ENCODE measurements at regions not wholly inside any gene's neighbourhood (a gene's known extent, or its start where the extent isn't known, plus 50 kb on each side); places are given as distances from the start of the nearest gene placed in this dataset.

GRCh38 chr5:58143181-58143580 is 316.7 kb downstream of the PLK2 start:
- H3K4me3 Mint-ChIP-seq (ENCODE audit: unreplicated experiment) = no peak overlapping the region
- no peaks in the 10 kb centered on the region for H3K4me1 ChIP-seq
- no peaks in the 10 kb centered on the region for H3K27me3 Mint-ChIP-seq (ENCODE audit: insufficient read depth, unreplicated experiment)
- no peaks in the 10 kb centered on the region for H3K9me3 ChIP-seq
- no peaks in the 10 kb centered on the region for H3K4me1 Mint-ChIP-seq (ENCODE audit: low read depth, unreplicated experiment)
- TF ChIP-seq CTCF (IDR thresholded peaks at IDR 0.05; ENCODE audit: insufficient read depth in 1 of 2, low read depth in 1 of 2, low read length in 1 of 2, severe bottlenecking in 1 of 2, unreplicated experiment in 1 of 2) = no peak
- no peak overlapping the region for H3K4me3 ChIP-seq (ENCODE audit: low read depth, low read length)
- H3K27ac Mint-ChIP-seq (ENCODE audit: unreplicated experiment) = no peak overlapping the region
- no peaks in the 10 kb centered on the region for H3K27me3 ChIP-seq (replicated peaks; ENCODE audit: control insufficient read depth, insufficient read depth, low read length)
- H3K9me3 Mint-ChIP-seq (ENCODE audit: unreplicated experiment) = no peaks in the 10 kb centered on the region
- no peaks in the 10 kb centered on the region for H3K36me3 Mint-ChIP-seq (ENCODE audit: insufficient read depth, unreplicated experiment)
- POLR2A ChIA-PET = no interaction called here
- no peak for DNase-seq
- CTCF ChIA-PET = no interaction called here
- intact Hi-C loops (cut with micrococcal nuclease; ENCODE audit: unreplicated experiment) = no loop called here
- BruUV-seq (replicated peaks) = no TSS peak
- no peaks in the 10 kb centered on the region for H3K36me3 ChIP-seq (ENCODE audit: control insufficient read depth, insufficient read depth, low read length)

GRCh38 chr5:58138791-58139190 is 321.1 kb downstream of the PLK2 start:
- Histone ChIP-seq H3K4me3 (ENCODE audit: low read depth, low read length) (no peak overlapping the region), H3K9me3 (no peaks in the 10 kb centered on the region), H3K4me1 (no peaks in the 10 kb centered on the region), H3K27me3 (replicated peaks; ENCODE audit: control insufficient read depth, insufficient read depth, low read length) (no peaks in the 10 kb centered on the region), H3K36me3 (ENCODE audit: control insufficient read depth, insufficient read depth, low read length) (no peaks in the 10 kb centered on the region)
- Mint-ChIP-seq H3K4me3 (ENCODE audit: unreplicated experiment) (no peak overlapping the region), H3K36me3 (ENCODE audit: insufficient read depth, unreplicated experiment) (no peaks in the 10 kb centered on the region), H3K27me3 (ENCODE audit: insufficient read depth, unreplicated experiment) (no peaks in the 10 kb centered on the region), H3K9me3 (ENCODE audit: unreplicated experiment) (no peaks in the 10 kb centered on the region), H3K4me1 (ENCODE audit: low read depth, unreplicated experiment) (no peaks in the 10 kb centered on the region), H3K27ac (ENCODE audit: unreplicated experiment) (no peak overlapping the region)
- BruUV-seq (replicated peaks) = no TSS peak
- no peak for TF ChIP-seq CTCF (IDR thresholded peaks at IDR 0.05; ENCODE audit: insufficient read depth in 1 of 2, low read depth in 1 of 2, low read length in 1 of 2, severe bottlenecking in 1 of 2, unreplicated experiment in 1 of 2)
- intact Hi-C loops (cut with micrococcal nuclease; ENCODE audit: unreplicated experiment) = no loop called here
- DNase-seq = no peak
- POLR2A ChIA-PET = no interaction called here
- CTCF ChIA-PET = no interaction called here

- Mint-ChIP-seq H3K36me3 (ENCODE audit: insufficient read depth, unreplicated experiment) (no peaks in the 10 kb centered on the region), H3K9me3 (ENCODE audit: unreplicated experiment) (no peaks in the 10 kb centered on the region), H3K4me1 (ENCODE audit: low read depth, unreplicated experiment) (no peaks in the 10 kb centered on the region), H3K27me3 (ENCODE audit: insufficient read depth, unreplicated experiment) (no peaks in the 10 kb centered on the region), H3K27ac (ENCODE audit: unreplicated experiment) (no peak overlapping the region), H3K4me3 (ENCODE audit: unreplicated experiment) (no peak overlapping the region)
- intact Hi-C loops (cut with micrococcal nuclease; ENCODE audit: unreplicated experiment) = no loop called here
- BruUV-seq (replicated peaks) = no TSS peak
- no peak overlapping the region for H3K4me3 ChIP-seq (ENCODE audit: low read depth, low read length)
- H3K9me3 ChIP-seq = no peaks in the 10 kb centered on the region
- ChIA-PET POLR2A (no interaction called here), CTCF (no interaction called here)
- DNase-seq = no peak
- no peaks in the 10 kb centered on the region for H3K4me1 ChIP-seq
- H3K27me3 ChIP-seq (replicated peaks; ENCODE audit: control insufficient read depth, insufficient read depth, low read length) = no peaks in the 10 kb centered on the region
- TF ChIP-seq CTCF (IDR thresholded peaks at IDR 0.05; ENCODE audit: insufficient read depth in 1 of 2, low read depth in 1 of 2, low read length in 1 of 2, severe bottlenecking in 1 of 2, unreplicated experiment in 1 of 2) = no peak
- H3K36me3 ChIP-seq (ENCODE audit: control insufficient read depth, insufficient read depth, low read length) = no peaks in the 10 kb centered on the region
Measured at GRCh38 chr5:58136406-58136805, 323.5 kb downstream of the PLK2 start.
